ENCODE measurements at regions not wholly inside any gene's neighbourhood (a gene's known extent, or its start where the extent isn't known, plus 50 kb on each side); places are given as distances from the start of the nearest gene placed in this dataset.

DNA sequence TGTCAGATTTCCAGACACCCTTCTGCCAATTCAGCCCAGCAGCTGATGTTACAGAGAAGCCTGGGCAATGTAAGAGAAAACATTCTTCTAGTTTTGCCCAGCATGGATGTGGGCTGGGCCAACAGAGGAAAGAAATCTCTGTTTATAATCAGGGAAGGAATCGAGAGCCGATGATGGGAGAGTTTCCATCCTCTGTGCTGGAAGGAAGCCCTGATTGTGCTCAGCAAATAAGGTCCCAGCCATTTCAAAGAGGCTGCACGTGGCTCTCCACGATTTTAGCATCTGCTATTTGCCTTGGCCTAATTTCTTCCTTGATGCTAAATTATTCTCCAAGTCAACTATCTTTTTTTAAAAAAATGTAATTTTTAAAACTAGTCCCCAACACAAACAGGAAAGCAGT is 70.0 kb downstream of the IRX6 start:
- FAIRE-seq (no peak), DNase-seq (ENCODE audit: low read depth in 1 of 2, low spot score in 2 of 2) (no peak)
- H3K9me3 ChIP-seq (ENCODE audit: insufficient read depth in 2 of 2, low read depth in 1 of 2, low read length in 1 of 2), result no peaks in the 10 kb centered on the region
- ChIA-PET POLR2A (ENCODE audit: partially characterized antibody) (no interaction called here), CTCF (ENCODE audit: partially characterized antibody) (no interaction called here)
- H3K18ac ChIP-seq (ENCODE audit: extremely low read depth, low read length), result no peak overlapping the region
- no peak overlapping the region for H4K8ac ChIP-seq (ENCODE audit: extremely low read depth, insufficient read depth, low read length)
- H3K27ac ChIP-seq (ENCODE audit: low read depth, low read length), result no peak overlapping the region
- H3K79me1 ChIP-seq (ENCODE audit: low read depth, low read length), result no peaks in the 10 kb centered on the region
- H3K56ac ChIP-seq (replicated peaks; ENCODE audit: insufficient read length, low read depth, low read length), result no peak overlapping the region
- no peak overlapping the region for H4K91ac ChIP-seq (replicated peaks; ENCODE audit: insufficient read length, low read length)
- no peak overlapping the region for H2BK12ac ChIP-seq (ENCODE audit: low read depth, low read length)
- H4K20me1 ChIP-seq (replicated peaks in 1 of 2; ENCODE audit: control insufficient read depth in 1 of 2, insufficient read depth in 2 of 2, low read length in 2 of 2), result no peaks in the 10 kb centered on the region
- H3K23me2 ChIP-seq (ENCODE audit: low read depth, low read length), result no peaks in the 10 kb centered on the region
- H3K14ac ChIP-seq (ENCODE audit: insufficient read length), result no peak overlapping the region
- no peak overlapping the region for H2BK20ac ChIP-seq (ENCODE audit: low read length)
- no peak overlapping the region for H2BK5ac ChIP-seq (ENCODE audit: low read depth, low read length)
- no peaks in the 10 kb centered on the region for H3K79me2 ChIP-seq (ENCODE audit: control insufficient read depth in 1 of 2, insufficient read depth in 2 of 2, low read length in 2 of 2)
- 100% methylated on average over 4 of the region's 4 CpGs; no CpG with 5 or more reads in 1 of the 2 experiments for WGBS, 2 experiments (ENCODE audit: extremely low coverage in 1 of 2, insufficient coverage in 1 of 2, insufficient read length in 1 of 2, insufficient replicate concordance in 2 of 2, low coverage in 1 of 2, low lambda C conversion rate in 2 of 2, missing lambda C conversion rate in 1 of 2)
- peaks cover 0 to 8% (median 5%) of the 10 kb centered on the region in 4 experiments; a peak in 6 of 7 replicates for H3K4me1 ChIP-seq (replicated peaks in 1 of 4; ENCODE audit: control insufficient read depth in 3 of 4, insufficient read depth in 4 of 4, low read length in 3 of 4)
- H2AK5ac ChIP-seq (ENCODE audit: low read depth, low read length), result no peak overlapping the region
- H4K5ac ChIP-seq (ENCODE audit: insufficient read length, low read depth, low read length), result no peak overlapping the region
- no peak overlapping the region for H3K4me2 ChIP-seq (ENCODE audit: insufficient read depth in 1 of 2, low read depth in 2 of 2, low read length in 2 of 2)
- H3K36me3 ChIP-seq (ENCODE audit: control insufficient read depth in 2 of 4, insufficient read depth in 4 of 4, low read length in 3 of 4), result no peaks in the 10 kb centered on the region
- TF ChIP-seq RXRA (IDR thresholded peaks at IDR 0.05; ENCODE audit: insufficient read depth, low read depth, low read length) (no peak), JUND (IDR thresholded peaks at IDR 0.05; ENCODE audit: low read length) (no peak), RFX5 (IDR thresholded peaks at IDR 0.05; ENCODE audit: borderline replicate concordance, low read depth, low read length) (no peak)
- no peak overlapping the region for H3K4me3 ChIP-seq (ENCODE audit: extremely low read depth in 1 of 4, insufficient read depth in 2 of 4, low read depth in 3 of 4, low read length in 4 of 4)
- H3K23ac ChIP-seq (ENCODE audit: insufficient read length), result no peak overlapping the region
- H3K9ac ChIP-seq (replicated peaks in 1 of 4; ENCODE audit: extremely low read depth in 1 of 4, low read depth in 3 of 4, low read length in 3 of 4), result no peak overlapping the region
- H3K27me3 ChIP-seq (replicated peaks in 1 of 4; ENCODE audit: control insufficient read depth in 3 of 4, extremely low read depth in 1 of 4, insufficient read depth in 3 of 4, low read length in 3 of 4), result no peaks in the 10 kb centered on the region
- H2BK120ac ChIP-seq (replicated peaks; ENCODE audit: low read depth, low read length), result no peak overlapping the region
- no peak overlapping the region for H2BK15ac ChIP-seq (ENCODE audit: low read length)
- no peak overlapping the region for H3K4ac ChIP-seq (replicated peaks; ENCODE audit: insufficient read length, low read depth, low read length)
- no peak overlapping the region for H2AFZ ChIP-seq (ENCODE audit: low read length)

Data from H1 (cell line).